Ishikawa (cell line): ENCODE measurements at regions not wholly inside any gene's neighbourhood (a gene's known extent, or its start where the extent isn't known, plus 50 kb on each side); places are given as distances from the start of the nearest gene placed in this dataset.

Experiments used
- CEBPB ChIP-seq: IDR thresholded peaks from 2 replicates; pipeline ENCODE4 v1.6.1; 2012
- EP300 ChIP-seq: IDR thresholded peaks from 2 replicates; pipeline ENCODE4 v1.6.1; 2012; ENCODE audit warnings: borderline replicate concordance
- MAX ChIP-seq: IDR thresholded peaks from 2 replicates; pipeline ENCODE4 v1.6.1; 2012
- TCF12 ChIP-seq: IDR thresholded peaks from 2 replicates; pipeline ENCODE4 v1.6.1; 2012; ENCODE audit warnings: low read depth

DNA sequence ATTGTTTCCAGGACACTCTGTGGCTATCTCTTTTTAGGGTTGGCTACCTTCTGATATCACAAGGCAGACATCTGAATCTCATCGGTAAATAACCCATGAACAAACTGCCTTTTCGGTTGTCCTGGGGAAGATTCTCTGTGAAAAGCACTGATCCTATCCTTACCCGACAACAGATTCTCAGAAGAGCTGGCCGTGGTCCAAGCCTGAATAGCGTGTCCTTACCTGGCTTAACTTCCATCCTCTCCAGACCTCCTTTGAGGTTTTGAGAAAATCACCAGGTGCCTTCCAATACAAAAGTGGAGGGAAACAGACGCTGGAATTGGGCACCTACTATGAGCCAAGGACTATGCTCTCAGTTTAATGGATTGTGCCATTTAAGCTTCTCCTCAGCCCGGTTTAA lies 87.4 kb upstream of the ARHGEF3 start:
- TF ChIP-seq MAX: no peak
- no peak for TF ChIP-seq EP300
- no peak for TF ChIP-seq TCF12
- no peak for TF ChIP-seq CEBPB
